Nephron (organoid): ENCODE measurements at regions not wholly inside any gene's neighbourhood (a gene's known extent, or its start where the extent isn't known, plus 50 kb on each side); places are given as distances from the start of the nearest gene placed in this dataset.
A peak's percentile ranks its signal among the peaks of the same experiment; 100 is the strongest.

ENCODE experiments used
- H3K27ac Mint-ChIP-seq, 3 experiments: 2 replicates each; pipeline ENCODE4 v1.8.0; 2020; ENCODE audit warnings: mixed read lengths in 3 of 3, mild to moderate bottlenecking in 2 of 3, moderate library complexity in 1 of 3
- H3K27me3 Mint-ChIP-seq: 2 replicates; pipeline ENCODE4 v1.8.0; 2021; ENCODE audit warnings: low read depth, mild to moderate bottlenecking, moderate library complexity, mixed read lengths
- H3K36me3 Mint-ChIP-seq: 2 replicates; pipeline ENCODE4 v1.8.0; 2020; ENCODE audit warnings: low read depth, mixed read lengths
- H3K4me1 Mint-ChIP-seq: 2 replicates; pipeline ENCODE4 v1.8.0; 2020; ENCODE audit warnings: mixed read lengths
- H3K4me3 Mint-ChIP-seq, 3 experiments: 2 replicates each; pipeline ENCODE4 v1.8.0; 2020; ENCODE audit warnings: mild to moderate bottlenecking in 3 of 3, mixed read lengths in 3 of 3, moderate library complexity in 2 of 3
- H3K9me3 Mint-ChIP-seq: 2 replicates; pipeline ENCODE4 v1.8.0; 2020; ENCODE audit warnings: mixed read lengths
- TF ChIP-seq, protein P1 (sequence below), 3 experiments: fragments of 200-600 bp; sonication (generic); IDR thresholded peaks; one replicate each; pipeline ENCODE4 v1.5.0; 2021; ENCODE audit warnings: antibody characterized with exemption in 3 of 3; ENCODE audit not compliant: unreplicated experiment in 3 of 3

GRCh38 chr12:19970116-19970515, 398.2 kb upstream of the PDE3A start:
- no peaks in the 10 kb centered on the region for H3K36me3 Mint-ChIP-seq
- no peaks in the 10 kb centered on the region for H3K9me3 Mint-ChIP-seq
- peaks cover 34% of the 10 kb centered on the region for H3K4me1 Mint-ChIP-seq
- H3K27ac Mint-ChIP-seq, result peak overlapping the region in 1 of 3 experiments; percentile 74
- no peak overlapping the region for H3K4me3 Mint-ChIP-seq
- TF ChIP-seq, protein P1, sequence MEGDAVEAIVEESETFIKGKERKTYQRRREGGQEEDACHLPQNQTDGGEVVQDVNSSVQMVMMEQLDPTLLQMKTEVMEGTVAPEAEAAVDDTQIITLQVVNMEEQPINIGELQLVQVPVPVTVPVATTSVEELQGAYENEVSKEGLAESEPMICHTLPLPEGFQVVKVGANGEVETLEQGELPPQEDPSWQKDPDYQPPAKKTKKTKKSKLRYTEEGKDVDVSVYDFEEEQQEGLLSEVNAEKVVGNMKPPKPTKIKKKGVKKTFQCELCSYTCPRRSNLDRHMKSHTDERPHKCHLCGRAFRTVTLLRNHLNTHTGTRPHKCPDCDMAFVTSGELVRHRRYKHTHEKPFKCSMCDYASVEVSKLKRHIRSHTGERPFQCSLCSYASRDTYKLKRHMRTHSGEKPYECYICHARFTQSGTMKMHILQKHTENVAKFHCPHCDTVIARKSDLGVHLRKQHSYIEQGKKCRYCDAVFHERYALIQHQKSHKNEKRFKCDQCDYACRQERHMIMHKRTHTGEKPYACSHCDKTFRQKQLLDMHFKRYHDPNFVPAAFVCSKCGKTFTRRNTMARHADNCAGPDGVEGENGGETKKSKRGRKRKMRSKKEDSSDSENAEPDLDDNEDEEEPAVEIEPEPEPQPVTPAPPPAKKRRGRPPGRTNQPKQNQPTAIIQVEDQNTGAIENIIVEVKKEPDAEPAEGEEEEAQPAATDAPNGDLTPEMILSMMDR (IDR thresholded peaks at IDR 0.05; ENCODE audit: unreplicated experiment in 3 of 3), result no peak
- no peaks in the 10 kb centered on the region for H3K27me3 Mint-ChIP-seq

GRCh38 chr12:19970821-19971220, 397.5 kb upstream of the PDE3A start:
- Mint-ChIP-seq H3K27ac (peak overlapping the region; percentile 55 to 92 (median 61)), H3K36me3 (no peaks in the 10 kb centered on the region), H3K4me1 (peaks cover 34% of the 10 kb centered on the region), H3K4me3 (peak overlapping the region in 1 of 3 experiments; percentile 2), H3K27me3 (no peaks in the 10 kb centered on the region), H3K9me3 (no peaks in the 10 kb centered on the region)
- TF ChIP-seq, protein P1 (IDR thresholded peaks at IDR 0.05; ENCODE audit: unreplicated experiment in 3 of 3), result no peak

DNA sequence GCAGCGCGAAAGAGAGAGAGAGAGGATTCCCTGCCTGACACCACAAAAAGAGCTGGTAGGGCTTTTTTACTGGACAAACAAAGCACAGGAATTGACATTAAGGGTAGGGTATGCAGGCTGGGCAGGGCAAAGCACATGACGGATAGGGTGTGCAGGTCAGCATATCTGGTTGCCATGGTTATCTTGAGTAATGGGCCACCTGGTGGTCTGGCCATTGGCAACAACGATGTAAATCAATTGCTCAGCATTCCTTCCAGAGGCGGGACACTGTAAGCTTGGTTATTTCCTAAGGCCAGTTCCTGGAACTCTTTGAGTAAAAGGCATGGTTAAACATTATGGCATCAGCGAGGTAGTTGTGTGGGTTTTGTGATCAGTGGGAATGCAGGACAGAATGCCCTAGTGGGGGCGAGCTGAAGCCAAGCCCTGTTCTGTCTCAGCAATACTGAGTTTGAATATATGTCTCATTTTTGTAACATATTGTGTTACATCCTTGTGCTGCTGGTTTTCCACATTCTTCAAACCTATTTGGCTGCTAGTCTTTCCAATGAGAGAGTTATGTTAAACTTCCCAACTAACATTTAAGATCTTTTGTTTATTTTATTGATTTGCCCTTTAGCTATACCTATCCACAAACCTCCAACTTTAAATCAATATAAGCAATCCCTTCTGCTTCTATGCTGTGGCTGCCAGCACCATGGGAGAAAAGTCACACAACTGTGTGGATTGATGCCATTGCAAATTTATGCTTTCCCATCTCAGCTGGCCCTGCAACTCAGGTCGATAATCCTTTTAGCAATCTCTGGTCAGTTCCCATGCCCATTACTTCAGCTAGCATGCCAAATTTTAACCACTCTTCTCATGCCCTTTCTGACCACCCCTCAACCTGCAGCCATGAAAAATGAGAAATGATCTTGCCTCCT, 396.7 kb upstream of the PDE3A start:
- H3K4me1 Mint-ChIP-seq, result peaks cover 34% of the 10 kb centered on the region
- H3K36me3 Mint-ChIP-seq, result no peaks in the 10 kb centered on the region
- no peaks in the 10 kb centered on the region for H3K9me3 Mint-ChIP-seq
- no peaks in the 10 kb centered on the region for H3K27me3 Mint-ChIP-seq
- TF ChIP-seq, protein P1 (IDR thresholded peaks at IDR 0.05; ENCODE audit: unreplicated experiment in 3 of 3), result no peak
- peak overlapping the region; percentile 55 to 92 (median 61) for H3K27ac Mint-ChIP-seq
- H3K4me3 Mint-ChIP-seq, result peak overlapping the region in 1 of 3 experiments; percentile 2

- Mint-ChIP-seq H3K27ac (peak overlapping the region; percentile 55 to 92 (median 61)), H3K36me3 (no peaks in the 10 kb centered on the region), H3K4me1 (peaks cover 27% of the 10 kb centered on the region), H3K27me3 (no peaks in the 10 kb centered on the region), H3K4me3 (no peak overlapping the region), H3K9me3 (no peaks in the 10 kb centered on the region)
- TF ChIP-seq, protein P1 (IDR thresholded peaks at IDR 0.05; ENCODE audit: unreplicated experiment in 3 of 3), result no peak
These were observed 395.7 kb upstream of the PDE3A start for GRCh38 chr12:19972325-19973288.

DNA sequence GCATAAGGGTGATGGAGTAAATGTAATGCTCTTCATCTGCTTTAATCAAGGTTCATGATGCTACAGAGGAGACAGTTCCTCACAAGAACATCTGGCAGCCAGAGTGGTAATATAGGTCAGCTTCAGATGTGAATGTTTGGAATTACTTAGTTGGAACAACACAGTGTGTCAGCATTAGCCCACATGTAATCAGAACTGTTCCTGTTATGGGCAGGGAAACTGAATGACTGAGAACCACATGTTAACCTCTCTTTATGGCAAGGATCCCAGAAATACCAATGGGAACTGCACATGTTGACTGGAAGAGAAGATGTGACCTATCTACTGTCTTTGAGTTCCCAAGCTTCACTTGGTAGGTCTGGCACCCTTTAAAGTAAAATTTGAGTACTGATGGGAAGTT, 390.1 kb upstream of the PDE3A start:
- no peaks in the 10 kb centered on the region for H3K27me3 Mint-ChIP-seq
- H3K9me3 Mint-ChIP-seq, result no peaks in the 10 kb centered on the region

More for the DNA sequence above, 390.1 kb upstream of the PDE3A start:
- H3K4me1 Mint-ChIP-seq, result no peaks in the 10 kb centered on the region
- TF ChIP-seq, protein P1 (IDR thresholded peaks at IDR 0.05; ENCODE audit: unreplicated experiment in 3 of 3), result no peak
- H3K4me3 Mint-ChIP-seq, result no peak overlapping the region
- H3K27ac Mint-ChIP-seq, result no peak overlapping the region
- H3K36me3 Mint-ChIP-seq, result no peaks in the 10 kb centered on the region
